ENCODE measurements at regions not wholly inside any gene's neighbourhood (a gene's known extent, or its start where the extent isn't known, plus 50 kb on each side); places are given as distances from the start of the nearest gene placed in this dataset.
A peak's percentile ranks its signal among the peaks of the same experiment; 100 is the strongest.

GRCh38 chrX:87236830-87237440, 280.7 kb upstream of the KLHL4 start:
- no peak for DNase-seq
- TF ChIP-seq GATA1 (IDR thresholded peaks at IDR 0.05; ENCODE audit: low read depth, low read length): no peak
- TF ChIP-seq POLR2A (IDR thresholded peaks at IDR 0.05; ENCODE audit: low read length): no peak

GRCh38 chrX:87265518-87265917, 252.1 kb upstream of the KLHL4 start:
- no peak for DNase-seq
- TF ChIP-seq GATA1 (IDR thresholded peaks at IDR 0.05; ENCODE audit: low read depth, low read length): no peak

- no peak for TF ChIP-seq POLR2A (IDR thresholded peaks at IDR 0.05; ENCODE audit: low read length)
- no peak for TF ChIP-seq GATA1 (IDR thresholded peaks at IDR 0.05; ENCODE audit: low read depth, low read length)
- no peak for DNase-seq
These were observed 245.1 kb upstream of the KLHL4 start for GRCh38 chrX:87272491-87272890.

DNA sequence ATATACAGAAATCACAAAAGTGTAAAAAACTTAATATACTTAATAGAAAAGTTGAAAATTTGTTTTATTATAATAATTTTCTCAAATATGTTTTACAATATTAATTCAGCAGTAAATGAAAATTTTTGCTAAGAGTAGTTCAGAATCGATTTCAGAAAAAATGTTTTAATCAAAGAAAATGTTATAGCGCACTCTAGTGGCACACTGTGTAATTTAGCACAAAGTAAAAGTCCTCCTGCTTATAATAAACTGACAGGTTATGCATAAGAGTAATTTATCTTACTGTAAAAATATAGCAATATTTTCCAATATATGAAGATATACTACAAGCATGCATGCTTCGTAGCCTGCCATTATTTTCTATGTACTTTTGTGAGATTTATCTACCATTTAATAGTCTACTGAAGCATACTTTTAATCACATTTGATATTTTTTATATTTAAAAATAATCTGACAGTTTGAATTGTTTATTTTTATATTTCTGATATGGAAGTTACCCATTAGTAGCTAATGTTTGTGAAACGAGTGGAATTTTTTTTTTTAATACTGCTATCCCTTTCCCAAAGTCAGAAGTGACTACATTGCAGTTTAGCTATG, 217.9 kb upstream of the KLHL4 start:
- no peak for TF ChIP-seq POLR2A (IDR thresholded peaks at IDR 0.05; ENCODE audit: low read length)
- no peak for TF ChIP-seq GATA1 (IDR thresholded peaks at IDR 0.05; ENCODE audit: low read depth, low read length)
- peak; percentile 2 to 31 for DNase-seq

DNA sequence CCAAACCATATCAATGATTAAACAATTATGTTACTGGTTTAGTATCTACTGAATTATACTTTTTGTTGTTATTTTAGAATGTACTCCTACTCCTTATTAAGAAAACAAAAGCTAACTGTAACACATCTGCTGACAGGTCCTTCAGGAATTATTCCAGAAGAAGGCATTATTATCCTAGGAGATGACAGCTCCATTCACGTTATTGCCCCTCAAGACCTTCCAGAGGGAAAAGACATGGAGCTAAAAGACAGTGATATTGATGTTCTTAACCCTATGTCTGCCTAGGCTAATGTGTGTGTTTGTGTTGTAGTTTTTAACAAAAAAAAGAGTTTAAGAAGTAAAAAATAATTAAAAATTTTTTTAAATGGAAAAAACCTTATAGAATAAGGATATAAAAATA, 206.8 kb upstream of the KLHL4 start:
- no peak for DNase-seq
- TF ChIP-seq POLR2A (IDR thresholded peaks at IDR 0.05; ENCODE audit: low read length): no peak
- TF ChIP-seq GATA1 (IDR thresholded peaks at IDR 0.05; ENCODE audit: low read depth, low read length): no peak

- DNase-seq: no peak
- TF ChIP-seq GATA1 (IDR thresholded peaks at IDR 0.05; ENCODE audit: low read depth, low read length) (no peak), POLR2A (IDR thresholded peaks at IDR 0.05; ENCODE audit: low read length) (no peak)
These were observed 190.3 kb upstream of the KLHL4 start for GRCh38 chrX:87327267-87327666.

GRCh38 chrX:87337267-87337666, 180.3 kb upstream of the KLHL4 start:
- TF ChIP-seq POLR2A (IDR thresholded peaks at IDR 0.05; ENCODE audit: low read length) (no peak), GATA1 (IDR thresholded peaks at IDR 0.05; ENCODE audit: low read depth, low read length) (no peak)
- no peak for DNase-seq

- no peak for DNase-seq
- no peak for TF ChIP-seq GATA1 (IDR thresholded peaks at IDR 0.05; ENCODE audit: low read depth, low read length)
- no peak for TF ChIP-seq POLR2A (IDR thresholded peaks at IDR 0.05; ENCODE audit: low read length)
These were observed 179.1 kb upstream of the KLHL4 start for GRCh38 chrX:87338510-87338909.

DNA sequence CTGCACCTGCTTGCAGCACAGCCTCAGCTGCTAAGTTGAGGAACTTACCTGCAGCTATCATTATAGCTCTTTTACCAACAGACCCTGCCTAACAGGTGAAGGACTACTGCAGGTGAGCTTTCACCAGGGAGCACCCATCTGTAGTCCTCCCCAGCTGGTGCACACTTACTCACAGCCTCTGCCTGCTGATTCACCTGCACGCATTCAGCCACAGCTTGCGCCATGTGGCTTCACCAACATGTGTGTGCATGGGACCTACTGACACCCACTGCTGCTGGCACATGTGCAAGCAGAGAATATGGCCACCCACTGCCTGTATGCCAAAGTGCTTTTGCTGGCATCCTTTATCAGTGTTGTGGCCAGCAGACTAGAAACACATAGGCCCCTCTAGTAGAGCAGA, 146.7 kb upstream of the KLHL4 start:
- TF ChIP-seq GATA1 (IDR thresholded peaks at IDR 0.05; ENCODE audit: low read depth, low read length): no peak
- no peak for TF ChIP-seq POLR2A (IDR thresholded peaks at IDR 0.05; ENCODE audit: low read length)
- no peak for DNase-seq

DNA sequence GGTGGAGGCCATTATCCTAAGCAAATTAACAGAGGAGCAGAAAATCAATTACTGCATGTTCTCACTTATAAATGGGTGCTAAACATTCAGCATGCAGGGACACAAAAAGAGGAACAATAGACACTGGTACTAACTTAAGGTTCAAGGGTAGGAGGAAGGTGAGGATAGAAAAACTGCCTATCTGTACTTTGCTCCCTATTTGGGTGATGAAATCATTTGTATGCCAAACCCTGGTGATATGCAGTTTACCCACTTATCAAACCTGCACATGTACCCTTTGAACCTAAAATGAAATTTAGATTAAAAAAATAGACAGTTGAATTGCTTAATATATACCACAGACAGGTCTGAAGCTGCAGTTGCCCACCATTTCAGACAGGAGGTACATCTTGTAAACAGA, 143.3 kb upstream of the KLHL4 start:
- no peak for DNase-seq
- TF ChIP-seq POLR2A (IDR thresholded peaks at IDR 0.05; ENCODE audit: low read length) (no peak), GATA1 (IDR thresholded peaks at IDR 0.05; ENCODE audit: low read depth, low read length) (no peak)

DNA sequence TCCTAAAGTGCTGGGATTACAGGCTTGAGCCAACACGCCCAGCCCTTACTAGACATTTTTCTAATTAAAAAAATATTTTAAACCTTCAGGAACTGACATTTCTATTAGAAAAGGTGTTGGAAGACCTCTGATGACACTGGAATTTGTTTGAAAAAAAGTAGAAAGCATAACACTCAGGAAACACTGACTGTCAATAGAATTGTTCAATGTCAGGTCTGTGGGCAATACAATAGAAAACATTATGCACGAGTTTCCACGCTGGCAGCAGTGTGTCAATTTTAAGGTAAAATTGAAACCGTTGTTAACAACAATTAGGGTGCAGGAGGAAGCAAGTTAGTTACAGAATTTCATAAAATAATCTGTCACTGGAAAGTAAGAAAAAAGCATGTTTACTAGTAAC, 140.7 kb upstream of the KLHL4 start:
- TF ChIP-seq GATA1 (IDR thresholded peaks at IDR 0.05; ENCODE audit: low read depth, low read length): no peak
- TF ChIP-seq POLR2A (IDR thresholded peaks at IDR 0.05; ENCODE audit: low read length): no peak
- no peak for DNase-seq

DNA sequence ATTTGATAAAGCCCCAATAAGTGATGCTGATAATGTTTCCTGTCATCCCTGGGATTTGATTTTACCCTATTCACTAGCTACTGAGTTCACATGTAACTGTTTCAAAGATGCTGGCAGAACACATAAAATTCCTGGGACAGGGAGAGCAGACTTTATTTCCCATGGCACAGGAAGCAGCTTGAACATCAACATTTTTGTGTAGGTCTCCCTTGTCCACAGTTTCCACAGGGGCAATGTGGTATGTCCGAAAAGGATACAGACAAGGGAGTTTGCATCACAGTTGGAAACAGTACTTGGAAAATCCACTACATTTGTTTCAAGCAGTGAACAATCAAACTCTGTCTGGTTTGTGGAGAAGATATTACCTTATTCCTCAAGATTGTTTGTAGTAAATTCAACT, 129.2 kb upstream of the KLHL4 start:
- no peak for DNase-seq
- no peak for TF ChIP-seq POLR2A (IDR thresholded peaks at IDR 0.05; ENCODE audit: low read length)

DNA sequence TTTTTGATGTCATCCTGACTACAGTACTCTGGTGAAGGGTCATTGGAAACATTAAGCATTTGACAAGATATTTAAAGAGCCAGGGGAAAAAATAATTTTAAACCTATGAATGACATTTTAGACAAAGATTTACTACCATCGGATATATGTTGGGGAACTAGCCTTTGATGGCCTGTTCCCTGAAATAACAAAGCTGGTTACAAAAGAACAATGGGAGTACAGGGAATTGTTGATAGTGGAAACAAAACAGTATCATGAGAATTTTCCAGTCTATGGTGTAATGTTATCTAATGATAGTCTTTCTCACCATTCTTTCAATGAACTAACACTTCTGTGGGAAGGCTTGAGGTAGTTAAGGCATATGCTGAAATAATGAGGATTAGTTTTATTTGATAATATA, 125.9 kb upstream of the KLHL4 start:
- TF ChIP-seq POLR2A (IDR thresholded peaks at IDR 0.05; ENCODE audit: low read length): no peak
- TF ChIP-seq GATA1 (IDR thresholded peaks at IDR 0.05; ENCODE audit: low read depth, low read length): no peak
- DNase-seq: no peak

DNA sequence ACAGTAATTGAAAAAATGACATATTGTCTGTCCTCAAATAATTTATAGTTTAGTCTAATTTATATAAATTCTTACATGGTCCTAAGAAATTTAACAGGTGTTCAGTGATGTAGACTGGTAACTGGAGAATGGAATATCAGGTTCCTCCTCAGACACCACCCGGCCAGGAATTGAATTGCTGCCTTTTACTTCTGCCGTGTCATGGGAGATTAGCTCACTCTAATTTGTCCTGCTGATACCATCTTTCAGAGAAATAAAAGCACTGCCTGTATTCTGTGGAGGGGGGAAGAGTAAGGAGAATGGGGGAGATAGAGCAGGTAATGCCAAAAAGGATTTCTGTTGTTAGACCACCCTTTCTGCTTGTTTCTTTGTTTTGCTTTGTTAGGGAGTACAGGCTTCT, 125.2 kb upstream of the KLHL4 start:
- no peak for DNase-seq
- no peak for TF ChIP-seq GATA1 (IDR thresholded peaks at IDR 0.05; ENCODE audit: low read depth, low read length)

GRCh38 chrX:87397103-87397886, 120.3 kb upstream of the KLHL4 start:
- TF ChIP-seq GATA1 (IDR thresholded peaks at IDR 0.05; ENCODE audit: low read depth, low read length) (no peak), POLR2A (IDR thresholded peaks at IDR 0.05; ENCODE audit: low read length) (no peak)
- DNase-seq: no peak

All from erythroblast (primary cell).